Naive thymus-derived CD4-positive, alpha-beta T cell (primary cell): ENCODE measurements at regions not wholly inside any gene's neighbourhood (a gene's known extent, or its start where the extent isn't known, plus 50 kb on each side); places are given as distances from the start of the nearest gene placed in this dataset.
A peak's percentile ranks its signal among the peaks of the same experiment; 100 is the strongest.

Experiments used
- ATAC-seq: fragments of 150-1000 bp; cut with Tn5 transposase; 2 replicates; pipeline ENCODE4 v1.10.0; 2021; ENCODE audit warnings: mild to moderate bottlenecking, moderate library complexity
- CTCF ChIA-PET: fragments of 350-600 bp; sonication (Branson Sonifier 250); formaldehyde crosslinking; loops from one replicate; lab custom pipeline; 2021; ENCODE audit warnings: antibody characterized with exemption; lab: Charles Lee
- POLR2A ChIA-PET: fragments of 350-600 bp; sonication (Branson Sonifier 250); formaldehyde crosslinking; loops from one replicate; lab custom pipeline; 2021; ENCODE audit warnings: antibody characterized with exemption, inconsistent platforms; lab: Charles Lee
- DNase-seq, 9 donors: peaks; one replicate each; pipeline versions ENCODE4 v3.0.0 to v3.0.0-alpha.2; 2020 to 2022; ENCODE audit warnings: mixed read lengths in 1 of 9
- H3K27ac ChIP-seq: one replicate; pipeline ENCODE4 v1.7.0; 2013; ENCODE audit warnings: mild to moderate bottlenecking, low read depth, low read length, moderate library complexity
- H3K27me3 ChIP-seq, 2 donors: one replicate each; pipeline ENCODE4 v1.7.0; 2013; ENCODE audit warnings: low read length in 2 of 2, mild to moderate bottlenecking in 2 of 2, moderate library complexity in 2 of 2; ENCODE audit not compliant: control insufficient read depth in 2 of 2, insufficient read depth in 2 of 2
- H3K36me3 ChIP-seq, 3 experiments: 1 replicate in 2 of 3; 2 replicates in 1 of 3; pipeline ENCODE4 v1.7.0; 2013; ENCODE audit warnings: low read length in 3 of 3, mild to moderate bottlenecking in 3 of 3, moderate library complexity in 1 of 3; ENCODE audit not compliant: insufficient read depth in 3 of 3, control insufficient read depth in 2 of 3
- H3K4me1 ChIP-seq, 2 donors: one replicate each; pipeline ENCODE4 v1.7.0; 2013; ENCODE audit warnings: low read length in 2 of 2, mild to moderate bottlenecking in 2 of 2, moderate library complexity in 1 of 2; ENCODE audit not compliant: control insufficient read depth in 2 of 2, insufficient read depth in 2 of 2
- H3K4me3 ChIP-seq: 2 replicates; pipeline ENCODE4 v1.7.0; 2013; ENCODE audit warnings: mild to moderate bottlenecking, low read length
- H3K9me3 ChIP-seq, 3 experiments: 1 replicate in 2 of 3; 2 replicates in 1 of 3; pipeline ENCODE4 v1.7.0; 2013; ENCODE audit warnings: low read length in 3 of 3; ENCODE audit not compliant: control insufficient read depth in 2 of 3
- H3K27ac Mint-ChIP-seq, 9 donors: one replicate each; pipeline ENCODE4 v1.8.0; 2020 to 2022; ENCODE audit warnings: mixed read lengths in 9 of 9, mild to moderate bottlenecking in 8 of 9, moderate library complexity in 5 of 9, inconsistent platforms in 2 of 9
- H3K27me3 Mint-ChIP-seq, 5 donors: one replicate each; pipeline ENCODE4 v1.8.0; 2021 to 2022; ENCODE audit warnings: mixed read lengths in 5 of 5, mild to moderate bottlenecking in 1 of 5
- H3K36me3 Mint-ChIP-seq, 5 donors: one replicate each; pipeline ENCODE4 v1.8.0; 2020 to 2022; ENCODE audit warnings: mixed read lengths in 5 of 5, mild to moderate bottlenecking in 3 of 5, inconsistent platforms in 1 of 5
- H3K4me1 Mint-ChIP-seq, 7 donors: one replicate each; pipeline ENCODE4 v1.8.0; 2020 to 2022; ENCODE audit warnings: mixed read lengths in 7 of 7, mild to moderate bottlenecking in 3 of 7, inconsistent platforms in 1 of 7
- H3K4me3 Mint-ChIP-seq, 10 donors: one replicate each; pipeline ENCODE4 v1.8.0; 2020 to 2022; ENCODE audit warnings: mild to moderate bottlenecking in 10 of 10, mixed read lengths in 10 of 10, moderate library complexity in 6 of 10, inconsistent platforms in 2 of 10
- H3K9me3 Mint-ChIP-seq, 11 donors: one replicate each; pipeline ENCODE4 v1.8.0; 2020 to 2022; ENCODE audit warnings: mixed read lengths in 11 of 11, mild to moderate bottlenecking in 4 of 11, inconsistent platforms in 1 of 11, moderate library complexity in 1 of 11
- intact Hi-C, 2 donors: fragments of 100-400 bp; cut with micrococcal nuclease; formaldehyde crosslinking; loops; one replicate each; pipeline ENCODE4 v1.15.1; 2023

DNA sequence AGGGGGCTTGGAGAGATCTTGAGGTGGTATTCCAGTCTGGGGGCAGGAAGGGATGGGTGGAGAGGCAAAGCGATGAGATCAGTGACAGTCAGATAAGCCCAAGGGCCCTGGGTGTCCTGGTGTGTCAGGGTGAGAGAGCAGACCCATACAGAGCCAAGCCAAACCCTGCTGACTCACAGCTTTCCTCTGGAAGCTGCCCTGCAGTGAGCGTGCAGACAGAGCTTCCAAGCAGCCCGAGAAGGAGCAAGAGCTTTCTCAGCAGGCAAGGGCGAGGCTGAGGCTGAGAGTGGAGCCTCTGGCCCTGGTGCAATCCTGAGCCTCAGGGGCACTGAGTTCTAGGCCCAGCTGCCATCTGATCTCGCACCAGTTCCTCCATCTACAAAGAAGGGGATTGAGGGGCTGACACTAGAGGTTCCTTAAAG is 91.1 kb upstream of the HIVEP1 start:
- Histone ChIP-seq H3K27me3 (no peaks in the 10 kb centered on the region), H3K4me3 (no peak overlapping the region), H3K36me3 (no peaks in the 10 kb centered on the region), H3K27ac (no peak overlapping the region), H3K9me3 (no peaks in the 10 kb centered on the region), H3K4me1 (no peaks in the 10 kb centered on the region)
- intact Hi-C loops = no loop called here
- ATAC-seq (no peak), DNase-seq (no peak)
- no peak overlapping the region for H3K4me3 Mint-ChIP-seq
- H3K9me3 Mint-ChIP-seq = no peaks in the 10 kb centered on the region
- H3K27ac Mint-ChIP-seq = peak overlapping the region in 1 of 9 donors; percentile 8
- CTCF ChIA-PET = no interaction called here
- peaks cover 0 to 2% (median 0%) of the 10 kb centered on the region in 5 donors for H3K27me3 Mint-ChIP-seq
- H3K4me1 Mint-ChIP-seq = peaks cover 0 to 4% (median 0%) of the 10 kb centered on the region in 7 donors
- POLR2A ChIA-PET = no interaction called here
- H3K36me3 Mint-ChIP-seq = no peaks in the 10 kb centered on the region

DNA sequence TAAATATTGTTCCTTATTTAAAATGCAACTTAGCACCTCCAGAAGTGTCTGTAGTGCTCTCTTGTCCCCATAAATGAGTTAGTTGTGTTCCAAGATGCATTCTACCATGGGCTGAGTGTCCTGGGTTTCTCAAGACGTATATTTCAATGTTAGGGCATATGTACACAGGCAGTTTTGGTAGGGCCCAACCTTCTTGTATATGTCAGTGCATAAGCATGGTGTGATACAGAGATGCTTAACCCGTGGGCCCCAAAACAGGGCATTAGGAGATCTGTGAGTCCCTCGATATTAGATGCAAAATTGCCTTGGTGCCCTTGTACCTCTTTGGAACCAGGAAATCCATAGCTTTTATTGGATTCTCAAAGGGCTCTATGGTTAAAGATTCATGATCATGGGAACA is 91.5 kb upstream of the HIVEP1 start:
- H3K4me3 Mint-ChIP-seq = no peak overlapping the region
- H3K36me3 Mint-ChIP-seq = no peaks in the 10 kb centered on the region
- H3K27ac ChIP-seq = no peak overlapping the region
- H3K36me3 ChIP-seq = no peaks in the 10 kb centered on the region
- H3K27ac Mint-ChIP-seq = peak overlapping the region in 2 of 9 donors; percentile 3 to 8
- no peaks in the 10 kb centered on the region for H3K9me3 ChIP-seq
- ChIA-PET CTCF (no interaction called here), POLR2A (no interaction called here)
- intact Hi-C loops = no loop called here
- ATAC-seq (no peak), DNase-seq (no peak)
- H3K27me3 Mint-ChIP-seq = no peaks in the 10 kb centered on the region
- no peak overlapping the region for H3K4me3 ChIP-seq
- H3K4me1 ChIP-seq = no peaks in the 10 kb centered on the region
- H3K9me3 Mint-ChIP-seq = no peaks in the 10 kb centered on the region
- H3K27me3 ChIP-seq = no peaks in the 10 kb centered on the region
- no peaks in the 10 kb centered on the region for H3K4me1 Mint-ChIP-seq

DNA sequence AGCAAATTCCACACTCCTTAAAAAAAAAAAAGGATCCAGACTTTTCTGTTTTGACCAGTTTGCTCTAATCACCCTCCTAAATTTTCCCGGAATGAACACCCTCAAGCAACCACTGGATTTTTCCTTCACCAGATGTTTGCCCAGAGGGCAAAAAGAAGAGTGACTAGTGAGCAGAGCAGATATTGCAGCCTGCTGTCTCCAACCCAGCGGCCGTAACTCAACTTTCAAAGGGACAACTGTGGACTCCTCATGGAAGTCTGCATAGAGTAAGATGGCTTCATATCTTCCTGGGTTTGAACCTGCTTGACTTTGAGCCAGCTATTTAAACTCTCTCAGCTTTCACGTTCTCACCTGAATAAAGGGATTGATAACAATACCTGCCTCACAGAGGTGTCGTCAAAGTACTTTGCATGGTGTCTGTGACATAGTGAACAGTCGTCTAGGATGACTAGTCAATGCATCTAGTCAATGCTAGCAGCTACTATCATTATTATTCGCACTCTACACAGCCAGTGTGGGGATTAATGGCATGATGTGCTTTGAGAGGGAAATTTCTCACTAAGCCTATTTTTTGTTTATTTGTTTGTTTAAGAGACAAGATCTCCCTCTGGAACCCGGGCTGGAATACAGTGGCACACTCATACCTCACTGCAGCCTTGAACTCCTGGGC is 92.2 kb upstream of the HIVEP1 start:
- Mint-ChIP-seq H3K27me3 (no peaks in the 10 kb centered on the region), H3K27ac (peak overlapping the region in 1 of 9 donors; percentile 3), H3K9me3 (no peaks in the 10 kb centered on the region), H3K4me3 (no peak overlapping the region), H3K36me3 (no peaks in the 10 kb centered on the region), H3K4me1 (no peaks in the 10 kb centered on the region)
- intact Hi-C loops = loop anchor here in 1 of 2 donors (10.0 kb wide), 1 partner anchor 265 kb away; no protein-coding TSS in a partner anchor
- no peaks in the 10 kb centered on the region for H3K9me3 ChIP-seq
- DNase-seq = no peak
- no peak overlapping the region for H3K27ac ChIP-seq
- H3K36me3 ChIP-seq = no peaks in the 10 kb centered on the region
- H3K4me3 ChIP-seq = no peak overlapping the region
- ChIA-PET CTCF (no interaction called here), POLR2A (interaction anchor here (0.6 kb wide), 1 partner anchor 171 kb away, joined by 3 read pairs; no protein-coding TSS in a partner anchor)
- H3K27me3 ChIP-seq = no peaks in the 10 kb centered on the region
- ATAC-seq = no peak
- no peaks in the 10 kb centered on the region for H3K4me1 ChIP-seq

- no peak for DNase-seq
- CTCF ChIA-PET = interaction anchor here (0.8 kb wide), 1 partner anchor 62 kb away, joined by 3 read pairs; no protein-coding TSS in a partner anchor
- Mint-ChIP-seq H3K36me3 (no peaks in the 10 kb centered on the region), H3K4me1 (no peaks in the 10 kb centered on the region), H3K27ac (peak overlapping the region in 2 of 9 donors; percentile 6 to 78), H3K4me3 (no peak overlapping the region), H3K9me3 (no peaks in the 10 kb centered on the region), H3K27me3 (no peaks in the 10 kb centered on the region)
- H3K4me1 ChIP-seq = no peaks in the 10 kb centered on the region
- no peaks in the 10 kb centered on the region for H3K36me3 ChIP-seq
- POLR2A ChIA-PET = interaction anchor here (0.6 kb wide), 1 partner anchor 89 kb away, joined by 4 read pairs; no protein-coding TSS in a partner anchor
- no peak overlapping the region for H3K4me3 ChIP-seq
- no peaks in the 10 kb centered on the region for H3K27me3 ChIP-seq
- no peak overlapping the region for H3K27ac ChIP-seq
- no peak for ATAC-seq
- H3K9me3 ChIP-seq = no peaks in the 10 kb centered on the region
- intact Hi-C loops = loop anchor here in 1 of 2 donors (10.0 kb wide), 1 partner anchor 264 kb away; no protein-coding TSS in a partner anchor
Observed at GRCh38 chr6:11918739-11919605, 93.1 kb upstream of the HIVEP1 start.

DNA sequence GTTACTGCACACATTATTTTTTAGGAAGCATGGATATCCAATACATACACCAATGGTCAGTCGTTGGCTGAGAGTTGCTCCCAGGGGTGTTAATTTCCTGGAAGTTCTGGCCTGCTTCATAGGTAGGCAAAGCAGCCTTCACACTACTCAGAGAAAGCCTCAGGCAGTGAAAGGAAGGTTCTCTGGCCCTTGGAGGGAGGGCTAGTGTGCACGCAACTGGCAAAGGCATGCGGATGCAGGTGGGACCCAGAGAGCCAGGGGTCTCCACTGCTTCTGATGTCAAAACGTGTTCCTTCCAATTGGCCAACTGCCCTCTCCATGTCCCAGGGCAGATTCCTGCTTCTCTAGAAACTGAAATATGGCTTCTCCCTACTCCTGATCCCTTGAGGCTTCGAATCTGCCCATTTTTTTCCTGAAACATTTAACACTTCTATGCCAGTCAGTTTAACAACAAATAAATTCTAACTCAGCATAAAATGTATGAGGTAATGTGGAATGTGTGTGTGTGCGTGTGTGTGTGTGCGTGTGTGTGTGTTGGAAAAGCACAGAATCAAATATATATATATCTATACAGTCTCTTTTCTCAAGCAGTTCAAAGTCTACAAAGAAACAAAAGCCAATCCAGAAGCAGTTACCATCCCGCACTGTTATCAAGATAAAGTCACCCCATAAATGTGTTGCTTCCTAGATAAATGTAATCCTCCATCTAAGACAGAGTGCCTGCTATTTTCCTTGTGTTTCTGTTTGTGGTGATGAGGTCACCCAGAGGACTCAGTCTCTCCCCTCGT is 94.0 kb upstream of the HIVEP1 start:
- CTCF ChIA-PET = interaction anchor here (0.8 kb wide), 1 partner anchor 61 kb away, joined by 3 read pairs; no protein-coding TSS in a partner anchor
- POLR2A ChIA-PET = interaction anchor here (0.6 kb wide), 1 partner anchor 90 kb away, joined by 4 read pairs; no protein-coding TSS in a partner anchor
- Histone ChIP-seq H3K9me3 (no peaks in the 10 kb centered on the region), H3K4me1 (no peaks in the 10 kb centered on the region), H3K4me3 (no peak overlapping the region), H3K27me3 (no peaks in the 10 kb centered on the region), H3K36me3 (no peaks in the 10 kb centered on the region), H3K27ac (no peak overlapping the region)
- ATAC-seq = no peak
- H3K4me1 Mint-ChIP-seq = peaks cover 0 to 2% (median 0%) of the 10 kb centered on the region in 7 donors
- no peaks in the 10 kb centered on the region for H3K9me3 Mint-ChIP-seq
- H3K27ac Mint-ChIP-seq = peak overlapping the region in 2 of 9 donors; percentile 6 to 78
- no peaks in the 10 kb centered on the region for H3K36me3 Mint-ChIP-seq
- H3K27me3 Mint-ChIP-seq = no peaks in the 10 kb centered on the region
- intact Hi-C loops = loop anchor here in 1 of 2 donors (10.0 kb wide), 1 partner anchor 263 kb away; no protein-coding TSS in a partner anchor
- H3K4me3 Mint-ChIP-seq = no peak overlapping the region
- DNase-seq = no peak

DNA sequence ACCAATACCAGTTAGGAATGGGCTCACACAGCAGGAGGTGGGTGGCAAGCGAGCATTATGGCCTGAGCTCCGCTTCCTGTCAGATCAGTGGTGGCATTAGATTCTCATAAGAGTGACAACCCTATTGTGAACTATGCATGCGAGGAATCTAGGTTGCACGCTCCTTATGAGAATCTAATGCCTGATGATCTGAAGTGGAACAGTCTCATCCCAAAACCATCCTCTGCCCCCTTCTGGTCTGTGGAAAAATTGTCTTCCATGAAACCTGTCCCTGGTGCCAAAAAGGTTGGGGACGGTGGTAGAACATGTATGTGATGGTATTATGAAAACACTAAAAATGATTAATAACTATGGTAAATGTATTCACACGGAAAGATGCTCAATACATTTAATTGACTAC is 99.7 kb upstream of the HIVEP1 start:
- H3K36me3 ChIP-seq = no peaks in the 10 kb centered on the region
- DNase-seq (no peak), ATAC-seq (no peak)
- no peaks in the 10 kb centered on the region for H3K27me3 Mint-ChIP-seq
- H3K9me3 ChIP-seq = no peaks in the 10 kb centered on the region
- no peak overlapping the region for H3K4me3 Mint-ChIP-seq
- no peaks in the 10 kb centered on the region for H3K4me1 ChIP-seq
- ChIA-PET CTCF (no interaction called here), POLR2A (no interaction called here)
- H3K27me3 ChIP-seq = no peaks in the 10 kb centered on the region
- H3K9me3 Mint-ChIP-seq = peaks cover 0 to 3% (median 0%) of the 10 kb centered on the region in 11 donors
- peaks cover 0 to 3% (median 0%) of the 10 kb centered on the region in 7 donors for H3K4me1 Mint-ChIP-seq
- H3K36me3 Mint-ChIP-seq = no peaks in the 10 kb centered on the region
- H3K27ac Mint-ChIP-seq = no peak overlapping the region
- no peak overlapping the region for H3K4me3 ChIP-seq
- no peak overlapping the region for H3K27ac ChIP-seq
- intact Hi-C loops = loop anchor here in 1 of 2 donors (5.0 to 10.0 kb wide), 3 partner anchors 215 to 375 kb away; no protein-coding TSS in a partner anchor
